ENCODE measurements at regions not wholly inside any gene's neighbourhood (a gene's known extent, or its start where the extent isn't known, plus 50 kb on each side); places are given as distances from the start of the nearest gene placed in this dataset.

DNA sequence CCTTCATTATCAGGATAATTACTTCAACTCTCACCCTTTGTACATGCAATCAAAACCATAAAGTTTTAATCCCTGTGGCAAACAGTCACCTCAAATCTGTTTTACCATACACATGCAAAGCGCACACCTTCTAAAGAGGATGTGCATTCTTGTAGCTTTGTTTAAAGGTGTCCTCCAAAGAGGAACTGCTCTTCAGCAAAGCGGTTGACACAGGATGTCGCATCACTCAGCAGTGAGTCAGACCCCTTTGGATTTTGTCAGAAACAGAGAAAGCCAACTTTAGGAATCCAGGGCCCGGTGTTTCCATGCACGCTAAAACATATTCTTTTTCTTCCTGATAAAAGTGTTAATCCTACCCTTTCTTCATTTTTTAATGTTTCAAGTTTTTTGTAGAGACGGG is 268.3 kb upstream of the ARID1B start:
- no peak for TF ChIP-seq GATA2 (IDR thresholded peaks at IDR 0.05; ENCODE audit: low read depth, low read length)
- no peak for TF ChIP-seq GATA3 (IDR thresholded peaks at IDR 0.05; ENCODE audit: low read depth, low read length)
